HEK293 (cell line): ENCODE measurements at regions not wholly inside any gene's neighbourhood (a gene's known extent, or its start where the extent isn't known, plus 50 kb on each side); places are given as distances from the start of the nearest gene placed in this dataset.

Experiments used
- KLF16 ChIP-seq: fragments of 450-650 bp; formaldehyde crosslinking; IDR thresholded peaks from 2 replicates; pipeline ENCODE4 v1.5.1; 2017; ENCODE audit warnings: missing biosample characterization, missing genetic modification characterization
- KLF9 ChIP-seq: fragments of 450-650 bp; formaldehyde crosslinking; IDR thresholded peaks from 2 replicates; pipeline ENCODE4 v1.5.1; 2016; ENCODE audit warnings: missing biosample characterization, missing genetic modification characterization, low read depth
- PRDM1 ChIP-seq: fragments of 450-650 bp; formaldehyde crosslinking; IDR thresholded peaks from 2 replicates; pipeline ENCODE4; 2016; ENCODE audit warnings: missing biosample characterization, missing genetic modification characterization
- SP3 ChIP-seq: fragments of 450-650 bp; formaldehyde crosslinking; IDR thresholded peaks from 2 replicates; pipeline ENCODE4 v1.5.1; 2016; ENCODE audit warnings: missing biosample characterization, missing genetic modification characterization
- WT1 ChIP-seq: fragments of 450-650 bp; formaldehyde crosslinking; IDR thresholded peaks from 2 replicates; pipeline ENCODE4 v1.5.1; 2016; ENCODE audit warnings: missing biosample characterization, missing genetic modification characterization
- ZFP69B ChIP-seq: fragments of 450-650 bp; formaldehyde crosslinking; IDR thresholded peaks from 2 replicates; pipeline ENCODE4 v1.5.1; 2016; ENCODE audit warnings: missing biosample characterization, missing genetic modification characterization
- ZNF112 ChIP-seq: fragments of 450-650 bp; formaldehyde crosslinking; IDR thresholded peaks from 2 replicates; pipeline ENCODE4 v1.5.0; 2017; ENCODE audit warnings: missing biosample characterization, missing genetic modification characterization
- ZNF121 ChIP-seq: fragments of 450-650 bp; formaldehyde crosslinking; IDR thresholded peaks from 2 replicates; pipeline ENCODE4 v1.5.1; 2016; ENCODE audit warnings: missing biosample characterization, missing genetic modification characterization
- ZNF132 ChIP-seq: fragments of 450-650 bp; formaldehyde crosslinking; IDR thresholded peaks from 2 replicates; pipeline ENCODE4 v1.5.1; 2017; ENCODE audit warnings: missing biosample characterization, missing genetic modification characterization, borderline replicate concordance
- ZNF146 ChIP-seq: fragments of 450-650 bp; formaldehyde crosslinking; IDR thresholded peaks from 2 replicates; pipeline ENCODE4 v1.5.1; 2016; ENCODE audit warnings: missing biosample characterization, missing genetic modification characterization
- ZNF169 ChIP-seq: fragments of 450-650 bp; formaldehyde crosslinking; IDR thresholded peaks from 2 replicates; pipeline ENCODE4 v1.5.1; 2016; ENCODE audit warnings: missing biosample characterization, missing genetic modification characterization
- ZNF248 ChIP-seq: fragments of 450-650 bp; formaldehyde crosslinking; IDR thresholded peaks from 2 replicates; pipeline ENCODE4 v1.5.1; 2017; ENCODE audit warnings: missing biosample characterization, missing genetic modification characterization
- ZNF266 ChIP-seq: fragments of 450-650 bp; formaldehyde crosslinking; IDR thresholded peaks from 2 replicates; pipeline ENCODE4 v1.5.1; 2016; ENCODE audit warnings: missing biosample characterization, missing genetic modification characterization, low read depth
- ZNF292 ChIP-seq: fragments of 450-650 bp; formaldehyde crosslinking; IDR thresholded peaks from 2 replicates; pipeline ENCODE4 v1.5.1; 2016; ENCODE audit warnings: low read depth, missing biosample characterization, missing genetic modification characterization, borderline replicate concordance
- ZNF350 ChIP-seq: fragments of 450-650 bp; formaldehyde crosslinking; IDR thresholded peaks from 2 replicates; pipeline ENCODE4 v1.5.0; 2017; ENCODE audit warnings: missing biosample characterization, mild to moderate bottlenecking, missing genetic modification characterization
- ZNF530 ChIP-seq: fragments of 450-650 bp; formaldehyde crosslinking; IDR thresholded peaks from 2 replicates; pipeline ENCODE4 v1.5.1; 2016; ENCODE audit warnings: low read depth, missing biosample characterization, missing genetic modification characterization
- ZSCAN16 ChIP-seq: fragments of 450-650 bp; formaldehyde crosslinking; IDR thresholded peaks from 2 replicates; pipeline ENCODE4 v1.5.1; 2016; ENCODE audit warnings: missing biosample characterization, missing genetic modification characterization
- ZXDB ChIP-seq: fragments of 450-650 bp; formaldehyde crosslinking; IDR thresholded peaks from 2 replicates; pipeline ENCODE4 v1.5.1; 2016; ENCODE audit warnings: missing biosample characterization, missing genetic modification characterization
- TF ChIP-seq, protein P1 (sequence below): fragments of 450-650 bp; formaldehyde crosslinking; IDR thresholded peaks from 2 replicates; pipeline ENCODE4 v1.5.1; 2016; ENCODE audit warnings: missing biosample characterization, missing genetic modification characterization
- TF ChIP-seq, protein P2 (sequence below): fragments of 450-650 bp; formaldehyde crosslinking; IDR thresholded peaks from 2 replicates; pipeline ENCODE4 v1.5.1; 2016; ENCODE audit warnings: missing biosample characterization, missing genetic modification characterization
- TF ChIP-seq, protein P3 (sequence below): fragments of 450-650 bp; formaldehyde crosslinking; IDR thresholded peaks from 2 replicates; pipeline ENCODE4 v1.5.1; 2016; ENCODE audit warnings: missing biosample characterization, missing genetic modification characterization
- TF ChIP-seq, protein P4 (sequence below): fragments of 450-650 bp; formaldehyde crosslinking; IDR thresholded peaks from 2 replicates; pipeline ENCODE4 v1.5.1; 2016; ENCODE audit warnings: missing biosample characterization, missing genetic modification characterization, borderline replicate concordance
- TF ChIP-seq, protein P5 (sequence below): fragments of 450-650 bp; formaldehyde crosslinking; IDR thresholded peaks from 2 replicates; pipeline ENCODE4 v1.5.1; 2016; ENCODE audit warnings: missing biosample characterization, missing genetic modification characterization, borderline replicate concordance
- TF ChIP-seq, protein P6 (sequence below): fragments of 450-650 bp; formaldehyde crosslinking; IDR thresholded peaks from 2 replicates; pipeline ENCODE4 v1.5.0; 2017; ENCODE audit warnings: missing biosample characterization, missing genetic modification characterization, borderline replicate concordance

DNA sequence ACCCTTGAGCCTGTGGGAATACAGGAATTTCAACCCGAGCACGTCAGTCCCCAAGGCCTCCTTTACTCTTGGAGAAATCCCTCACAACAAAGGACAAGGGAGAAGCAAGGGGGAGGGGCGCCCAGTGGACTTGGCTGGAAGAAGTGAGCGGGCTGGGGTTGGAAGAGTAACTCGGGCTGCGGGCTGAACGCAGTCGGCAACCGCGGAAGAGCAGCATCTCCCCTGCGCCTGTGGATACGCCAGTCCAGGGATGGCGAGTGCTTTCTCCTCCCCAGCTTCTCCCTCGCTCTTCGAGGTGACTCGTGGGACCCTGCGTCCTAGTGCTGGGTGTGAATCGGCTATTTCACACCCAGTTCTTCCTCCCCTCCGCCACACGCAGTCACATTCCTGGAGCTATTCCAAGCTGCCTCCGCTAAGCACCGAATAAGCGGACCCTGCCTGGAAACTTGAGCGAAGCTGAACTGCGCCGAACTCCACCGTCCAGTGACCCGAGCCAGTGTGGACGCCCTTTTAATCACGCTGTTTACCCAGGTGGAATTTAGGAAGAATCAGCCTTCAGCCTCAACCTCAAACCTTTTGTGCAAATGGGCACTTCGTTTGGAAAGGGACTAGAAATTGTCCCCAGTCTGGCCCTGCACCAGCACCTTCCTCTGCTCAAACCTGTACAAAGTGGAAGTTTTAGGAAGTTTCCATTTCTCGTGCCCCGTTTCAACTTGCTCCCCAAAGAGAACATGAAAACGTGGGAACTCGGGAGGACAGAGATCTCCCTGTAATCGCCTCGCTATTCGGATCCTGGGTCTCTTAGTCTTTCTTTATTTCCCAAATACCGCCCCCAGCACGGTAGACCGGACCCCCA is 64.3 kb upstream of the WDR17 start (continued):
- no peak for TF ChIP-seq ZNF169 (tag by site-specific recombination)
- peak; percentile 63; the same call in 1 of the 2 replicates for TF ChIP-seq ZFP69B (tag by site-specific recombination)
- TF ChIP-seq ZNF292 (tag by site-specific recombination): no peak
- TF ChIP-seq ZNF146 (tag by site-specific recombination): no peak
- no peak for TF ChIP-seq ZNF112 (tag by site-specific recombination)
- TF ChIP-seq, protein P1, sequence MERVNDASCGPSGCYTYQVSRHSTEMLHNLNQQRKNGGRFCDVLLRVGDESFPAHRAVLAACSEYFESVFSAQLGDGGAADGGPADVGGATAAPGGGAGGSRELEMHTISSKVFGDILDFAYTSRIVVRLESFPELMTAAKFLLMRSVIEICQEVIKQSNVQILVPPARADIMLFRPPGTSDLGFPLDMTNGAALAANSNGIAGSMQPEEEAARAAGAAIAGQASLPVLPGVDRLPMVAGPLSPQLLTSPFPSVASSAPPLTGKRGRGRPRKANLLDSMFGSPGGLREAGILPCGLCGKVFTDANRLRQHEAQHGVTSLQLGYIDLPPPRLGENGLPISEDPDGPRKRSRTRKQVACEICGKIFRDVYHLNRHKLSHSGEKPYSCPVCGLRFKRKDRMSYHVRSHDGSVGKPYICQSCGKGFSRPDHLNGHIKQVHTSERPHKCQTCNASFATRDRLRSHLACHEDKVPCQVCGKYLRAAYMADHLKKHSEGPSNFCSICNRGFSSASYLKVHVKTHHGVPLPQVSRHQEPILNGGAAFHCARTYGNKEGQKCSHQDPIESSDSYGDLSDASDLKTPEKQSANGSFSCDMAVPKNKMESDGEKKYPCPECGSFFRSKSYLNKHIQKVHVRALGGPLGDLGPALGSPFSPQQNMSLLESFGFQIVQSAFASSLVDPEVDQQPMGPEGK (tag by site-specific recombination): peak; percentile 36; the same call in 1 of the 2 replicates
- peak; percentile 55; the same call in 1 of the 2 replicates for TF ChIP-seq ZXDB (tag by site-specific recombination)
- TF ChIP-seq ZNF350 (tag by site-specific recombination): no peak
- peak; percentile 38; the same call in 1 of the 2 replicates for TF ChIP-seq PRDM1 (tag by site-specific recombination)
- peak; percentile 54 for TF ChIP-seq KLF9
- TF ChIP-seq, protein P2, sequence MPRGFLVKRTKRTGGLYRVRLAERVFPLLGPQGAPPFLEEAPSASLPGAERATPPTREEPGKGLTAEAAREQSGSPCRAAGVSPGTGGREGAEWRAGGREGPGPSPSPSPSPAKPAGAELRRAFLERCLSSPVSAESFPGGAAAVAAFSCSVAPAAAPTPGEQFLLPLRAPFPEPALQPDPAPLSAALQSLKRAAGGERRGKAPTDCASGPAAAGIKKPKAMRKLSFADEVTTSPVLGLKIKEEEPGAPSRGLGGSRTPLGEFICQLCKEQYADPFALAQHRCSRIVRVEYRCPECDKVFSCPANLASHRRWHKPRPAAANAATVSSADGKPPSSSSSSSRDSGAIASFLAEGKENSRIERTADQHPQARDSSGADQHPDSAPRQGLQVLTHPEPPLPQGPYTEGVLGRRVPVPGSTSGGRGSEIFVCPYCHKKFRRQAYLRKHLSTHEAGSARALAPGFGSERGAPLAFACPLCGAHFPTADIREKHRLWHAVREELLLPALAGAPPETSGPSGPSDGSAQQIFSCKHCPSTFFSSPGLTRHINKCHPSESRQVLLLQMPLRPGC (tag by site-specific recombination): peak; percentile 43; the same call in 1 of the 2 replicates
- TF ChIP-seq, protein P3, sequence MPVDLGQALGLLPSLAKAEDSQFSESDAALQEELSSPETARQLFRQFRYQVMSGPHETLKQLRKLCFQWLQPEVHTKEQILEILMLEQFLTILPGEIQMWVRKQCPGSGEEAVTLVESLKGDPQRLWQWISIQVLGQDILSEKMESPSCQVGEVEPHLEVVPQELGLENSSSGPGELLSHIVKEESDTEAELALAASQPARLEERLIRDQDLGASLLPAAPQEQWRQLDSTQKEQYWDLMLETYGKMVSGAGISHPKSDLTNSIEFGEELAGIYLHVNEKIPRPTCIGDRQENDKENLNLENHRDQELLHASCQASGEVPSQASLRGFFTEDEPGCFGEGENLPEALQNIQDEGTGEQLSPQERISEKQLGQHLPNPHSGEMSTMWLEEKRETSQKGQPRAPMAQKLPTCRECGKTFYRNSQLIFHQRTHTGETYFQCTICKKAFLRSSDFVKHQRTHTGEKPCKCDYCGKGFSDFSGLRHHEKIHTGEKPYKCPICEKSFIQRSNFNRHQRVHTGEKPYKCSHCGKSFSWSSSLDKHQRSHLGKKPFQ (tag by site-specific recombination): peak; percentile 100
- TF ChIP-seq, protein P4, sequence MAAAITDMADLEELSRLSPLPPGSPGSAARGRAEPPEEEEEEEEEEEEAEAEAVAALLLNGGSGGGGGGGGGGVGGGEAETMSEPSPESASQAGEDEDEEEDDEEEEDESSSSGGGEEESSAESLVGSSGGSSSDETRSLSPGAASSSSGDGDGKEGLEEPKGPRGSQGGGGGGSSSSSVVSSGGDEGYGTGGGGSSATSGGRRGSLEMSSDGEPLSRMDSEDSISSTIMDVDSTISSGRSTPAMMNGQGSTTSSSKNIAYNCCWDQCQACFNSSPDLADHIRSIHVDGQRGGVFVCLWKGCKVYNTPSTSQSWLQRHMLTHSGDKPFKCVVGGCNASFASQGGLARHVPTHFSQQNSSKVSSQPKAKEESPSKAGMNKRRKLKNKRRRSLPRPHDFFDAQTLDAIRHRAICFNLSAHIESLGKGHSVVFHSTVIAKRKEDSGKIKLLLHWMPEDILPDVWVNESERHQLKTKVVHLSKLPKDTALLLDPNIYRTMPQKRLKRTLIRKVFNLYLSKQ (tag by site-specific recombination): no peak
- TF ChIP-seq KLF16 (tag by site-specific recombination): no peak
- TF ChIP-seq WT1 (tag by site-specific recombination): peak; percentile 46
- TF ChIP-seq SP3 (tag by site-specific recombination): no peak; the same call in 1 of the 2 replicates
- no peak for TF ChIP-seq ZNF530 (tag by site-specific recombination)
- no peak for TF ChIP-seq ZNF132 (tag by site-specific recombination)
- TF ChIP-seq ZSCAN16: no peak
- TF ChIP-seq ZNF248 (tag by site-specific recombination): no peak
- TF ChIP-seq ZNF121: no peak
- TF ChIP-seq, protein P5, sequence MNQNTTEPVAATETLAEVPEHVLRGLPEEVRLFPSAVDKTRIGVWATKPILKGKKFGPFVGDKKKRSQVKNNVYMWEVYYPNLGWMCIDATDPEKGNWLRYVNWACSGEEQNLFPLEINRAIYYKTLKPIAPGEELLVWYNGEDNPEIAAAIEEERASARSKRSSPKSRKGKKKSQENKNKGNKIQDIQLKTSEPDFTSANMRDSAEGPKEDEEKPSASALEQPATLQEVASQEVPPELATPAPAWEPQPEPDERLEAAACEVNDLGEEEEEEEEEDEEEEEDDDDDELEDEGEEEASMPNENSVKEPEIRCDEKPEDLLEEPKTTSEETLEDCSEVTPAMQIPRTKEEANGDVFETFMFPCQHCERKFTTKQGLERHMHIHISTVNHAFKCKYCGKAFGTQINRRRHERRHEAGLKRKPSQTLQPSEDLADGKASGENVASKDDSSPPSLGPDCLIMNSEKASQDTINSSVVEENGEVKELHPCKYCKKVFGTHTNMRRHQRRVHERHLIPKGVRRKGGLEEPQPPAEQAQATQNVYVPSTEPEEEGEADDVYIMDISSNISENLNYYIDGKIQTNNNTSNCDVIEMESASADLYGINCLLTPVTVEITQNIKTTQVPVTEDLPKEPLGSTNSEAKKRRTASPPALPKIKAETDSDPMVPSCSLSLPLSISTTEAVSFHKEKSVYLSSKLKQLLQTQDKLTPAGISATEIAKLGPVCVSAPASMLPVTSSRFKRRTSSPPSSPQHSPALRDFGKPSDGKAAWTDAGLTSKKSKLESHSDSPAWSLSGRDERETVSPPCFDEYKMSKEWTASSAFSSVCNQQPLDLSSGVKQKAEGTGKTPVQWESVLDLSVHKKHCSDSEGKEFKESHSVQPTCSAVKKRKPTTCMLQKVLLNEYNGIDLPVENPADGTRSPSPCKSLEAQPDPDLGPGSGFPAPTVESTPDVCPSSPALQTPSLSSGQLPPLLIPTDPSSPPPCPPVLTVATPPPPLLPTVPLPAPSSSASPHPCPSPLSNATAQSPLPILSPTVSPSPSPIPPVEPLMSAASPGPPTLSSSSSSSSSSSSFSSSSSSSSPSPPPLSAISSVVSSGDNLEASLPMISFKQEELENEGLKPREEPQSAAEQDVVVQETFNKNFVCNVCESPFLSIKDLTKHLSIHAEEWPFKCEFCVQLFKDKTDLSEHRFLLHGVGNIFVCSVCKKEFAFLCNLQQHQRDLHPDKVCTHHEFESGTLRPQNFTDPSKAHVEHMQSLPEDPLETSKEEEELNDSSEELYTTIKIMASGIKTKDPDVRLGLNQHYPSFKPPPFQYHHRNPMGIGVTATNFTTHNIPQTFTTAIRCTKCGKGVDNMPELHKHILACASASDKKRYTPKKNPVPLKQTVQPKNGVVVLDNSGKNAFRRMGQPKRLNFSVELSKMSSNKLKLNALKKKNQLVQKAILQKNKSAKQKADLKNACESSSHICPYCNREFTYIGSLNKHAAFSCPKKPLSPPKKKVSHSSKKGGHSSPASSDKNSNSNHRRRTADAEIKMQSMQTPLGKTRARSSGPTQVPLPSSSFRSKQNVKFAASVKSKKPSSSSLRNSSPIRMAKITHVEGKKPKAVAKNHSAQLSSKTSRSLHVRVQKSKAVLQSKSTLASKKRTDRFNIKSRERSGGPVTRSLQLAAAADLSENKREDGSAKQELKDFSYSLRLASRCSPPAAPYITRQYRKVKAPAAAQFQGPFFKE: no peak
- no peak for TF ChIP-seq ZNF266
- TF ChIP-seq, protein P6, sequence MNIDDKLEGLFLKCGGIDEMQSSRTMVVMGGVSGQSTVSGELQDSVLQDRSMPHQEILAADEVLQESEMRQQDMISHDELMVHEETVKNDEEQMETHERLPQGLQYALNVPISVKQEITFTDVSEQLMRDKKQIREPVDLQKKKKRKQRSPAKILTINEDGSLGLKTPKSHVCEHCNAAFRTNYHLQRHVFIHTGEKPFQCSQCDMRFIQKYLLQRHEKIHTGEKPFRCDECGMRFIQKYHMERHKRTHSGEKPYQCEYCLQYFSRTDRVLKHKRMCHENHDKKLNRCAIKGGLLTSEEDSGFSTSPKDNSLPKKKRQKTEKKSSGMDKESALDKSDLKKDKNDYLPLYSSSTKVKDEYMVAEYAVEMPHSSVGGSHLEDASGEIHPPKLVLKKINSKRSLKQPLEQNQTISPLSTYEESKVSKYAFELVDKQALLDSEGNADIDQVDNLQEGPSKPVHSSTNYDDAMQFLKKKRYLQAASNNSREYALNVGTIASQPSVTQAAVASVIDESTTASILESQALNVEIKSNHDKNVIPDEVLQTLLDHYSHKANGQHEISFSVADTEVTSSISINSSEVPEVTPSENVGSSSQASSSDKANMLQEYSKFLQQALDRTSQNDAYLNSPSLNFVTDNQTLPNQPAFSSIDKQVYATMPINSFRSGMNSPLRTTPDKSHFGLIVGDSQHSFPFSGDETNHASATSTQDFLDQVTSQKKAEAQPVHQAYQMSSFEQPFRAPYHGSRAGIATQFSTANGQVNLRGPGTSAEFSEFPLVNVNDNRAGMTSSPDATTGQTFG: no peak
